EH (cell line): ENCODE measurements at regions not wholly inside any gene's neighbourhood (a gene's known extent, or its start where the extent isn't known, plus 50 kb on each side); places are given as distances from the start of the nearest gene placed in this dataset.

Experiments
- DNase-seq: peaks from one replicate; pipeline ENCODE4 v3.0.0-alpha.2; 2015; ENCODE audit warnings: low read depth

GRCh38 chr21:31500071-31500470, 156.0 kb upstream of the TIAM1 start:
- DNase-seq = no peak

GRCh38 chr21:31498985-31499384, 154.9 kb upstream of the TIAM1 start:
- no peak for DNase-seq

GRCh38 chr21:31497914-31498313, 153.9 kb upstream of the TIAM1 start:
- DNase-seq = no peak

GRCh38 chr21:31493350-31493880, 149.4 kb upstream of the TIAM1 start:
- no peak for DNase-seq

- no peak for DNase-seq
Measured at GRCh38 chr21:31491617-31492016, 147.6 kb upstream of the TIAM1 start.

- DNase-seq = no peak
Measured at GRCh38 chr21:31490443-31490842, 146.4 kb upstream of the TIAM1 start.

GRCh38 chr21:31489726-31490125, 145.7 kb upstream of the TIAM1 start:
- DNase-seq = no peak

GRCh38 chr21:31489014-31489413, 145.0 kb upstream of the TIAM1 start:
- DNase-seq = no peak

GRCh38 chr21:31484219-31484618, 140.2 kb upstream of the TIAM1 start:
- DNase-seq = no peak

GRCh38 chr21:31483146-31483545, 139.1 kb upstream of the TIAM1 start:
- DNase-seq = no peak

GRCh38 chr21:31482460-31482859, 138.4 kb upstream of the TIAM1 start:
- no peak for DNase-seq

GRCh38 chr21:31480228-31480627, 136.2 kb upstream of the TIAM1 start:
- DNase-seq = no peak

- DNase-seq = no peak
Measured at GRCh38 chr21:31479714-31480113, 135.7 kb upstream of the TIAM1 start.

GRCh38 chr21:31479222-31479621, 135.2 kb upstream of the TIAM1 start:
- DNase-seq = no peak

GRCh38 chr21:31476263-31477022, 132.4 kb upstream of the TIAM1 start:
- no peak for DNase-seq

GRCh38 chr21:31475223-31475622, 131.2 kb upstream of the TIAM1 start:
- no peak for DNase-seq

GRCh38 chr21:31473685-31474345, 129.8 kb upstream of the TIAM1 start:
- no peak for DNase-seq

- DNase-seq = no peak
Measured at GRCh38 chr21:31471865-31472264, 127.8 kb upstream of the TIAM1 start.

GRCh38 chr21:31470896-31471694, 127.0 kb upstream of the TIAM1 start:
- DNase-seq = no peak

- no peak for DNase-seq
Measured at GRCh38 chr21:31460980-31461379, 116.9 kb upstream of the TIAM1 start.

GRCh38 chr21:31459457-31459856, 115.4 kb upstream of the TIAM1 start:
- no peak for DNase-seq

GRCh38 chr21:31457675-31458074, 113.6 kb upstream of the TIAM1 start:
- no peak for DNase-seq

- DNase-seq = no peak
Measured at GRCh38 chr21:31456201-31456600, 112.1 kb upstream of the TIAM1 start.
